IMR-90 (cell line): ENCODE measurements at regions not wholly inside any gene's neighbourhood (a gene's known extent, or its start where the extent isn't known, plus 50 kb on each side); places are given as distances from the start of the nearest gene placed in this dataset.

ENCODE experiments used
- ATAC-seq: fragments of 200-7000 bp; cut with Tn5 transposase; 2 replicates; pipeline ENCODE4 v1.9.1; 2020; ENCODE audit warnings: low read depth, mild to moderate bottlenecking, moderate library complexity
- BruUV-seq: library from RNA; stranded (reverse); fragments of 400-500 nt; replicated peaks from 2 replicates; lab custom pipeline; 2021; lab: Mats Ljungman, UMichigan
- CTCF ChIA-PET: fragments of 300-600 bp; formaldehyde crosslinking; extraction: SDS; loops from one replicate; lab custom pipeline; 2021; ENCODE audit warnings: antibody characterized with exemption; lab: Yijun Ruan, JAX
- POLR2A ChIA-PET: fragments of 300-600 bp; sonication (Branson Sonifier 250); formaldehyde crosslinking; loops from one replicate; lab custom pipeline; 2022; ENCODE audit warnings: antibody characterized with exemption; ENCODE audit not compliant: unreplicated experiment; lab: Charles Lee
- DNase-seq: peaks from one replicate; pipeline ENCODE4 v3.0.0; 2013
- H2AFZ ChIP-seq: replicated peaks from 2 replicates; pipeline ENCODE3; 2013; ENCODE audit warnings: low read length, mild to moderate bottlenecking; ENCODE audit not compliant: poor library complexity
- H2AK5ac ChIP-seq: 2 replicates; pipeline ENCODE4 v1.6.1; 2013; ENCODE audit warnings: low read depth, low read length, inconsistent platforms
- H2AK9ac ChIP-seq: replicated peaks from 2 replicates; pipeline ENCODE3; 2013; ENCODE audit warnings: mild to moderate bottlenecking, low read depth, low read length, moderate library complexity; ENCODE audit not compliant: poor library complexity
- H2BK120ac ChIP-seq: 2 replicates; pipeline ENCODE4 v1.6.1; 2013; ENCODE audit warnings: low read depth, low read length, inconsistent platforms
- H2BK15ac ChIP-seq: 3 replicates; pipeline ENCODE4 v1.6.1; 2013; ENCODE audit warnings: low read depth, low read length, inconsistent platforms
- H2BK20ac ChIP-seq: 2 replicates; pipeline ENCODE4 v1.6.1; 2013; ENCODE audit warnings: low read depth, mild to moderate bottlenecking, inconsistent platforms, low read length, moderate library complexity
- H2BK5ac ChIP-seq: 2 replicates; pipeline ENCODE4 v1.6.1; 2013; ENCODE audit warnings: mild to moderate bottlenecking, low read depth, low read length, inconsistent platforms; ENCODE audit not compliant: poor library complexity, severe bottlenecking
- H3K14ac ChIP-seq: replicated peaks from 2 replicates; pipeline ENCODE4 v1.6.1; 2013; ENCODE audit warnings: low read depth, low read length, inconsistent platforms
- H3K18ac ChIP-seq: 2 replicates; pipeline ENCODE4 v1.6.1; 2013; ENCODE audit warnings: low read depth, low read length, control low read depth
- H3K23ac ChIP-seq: 2 replicates; pipeline ENCODE4 v1.6.1; 2013; ENCODE audit warnings: low read depth, low read length, inconsistent platforms
- H3K27ac ChIP-seq: 2 replicates; pipeline ENCODE4 v1.5.1; 2013; ENCODE audit warnings: mild to moderate bottlenecking, control low read depth, low read length; ENCODE audit not compliant: insufficient read depth
- H3K27me3 ChIP-seq: 2 replicates; pipeline ENCODE4 v1.6.1; 2013; ENCODE audit warnings: low read length; ENCODE audit not compliant: control insufficient read depth, insufficient read depth
- H3K36me3 ChIP-seq: 2 replicates; pipeline ENCODE4 v1.6.1; 2013; ENCODE audit warnings: low read length, mixed read lengths; ENCODE audit not compliant: control insufficient read depth, insufficient read depth
- H3K4ac ChIP-seq: 2 replicates; pipeline ENCODE4 v1.6.1; 2013; ENCODE audit warnings: low read depth, low read length, inconsistent platforms
- H3K4me1 ChIP-seq: 2 replicates; pipeline ENCODE4 v1.6.1; 2013; ENCODE audit warnings: low read length, mixed read lengths; ENCODE audit not compliant: control insufficient read depth, insufficient read depth
- H3K4me2 ChIP-seq: 2 replicates; pipeline ENCODE4 v1.6.1; 2013; ENCODE audit warnings: low read depth, mild to moderate bottlenecking, control low read depth, low read length, moderate library complexity
- H3K4me3 ChIP-seq: 2 replicates; pipeline ENCODE4 v1.5.1; 2013; ENCODE audit warnings: low read depth, mild to moderate bottlenecking, control low read depth, low read length, moderate library complexity; ENCODE audit not compliant: insufficient read depth
- H3K56ac ChIP-seq: 2 replicates; pipeline ENCODE4 v1.6.1; 2013; ENCODE audit warnings: low read length, inconsistent platforms; ENCODE audit not compliant: insufficient read depth; ENCODE audit errors: extremely low read depth
- H3K79me1 ChIP-seq, 2 experiments: 2 replicates each; pipeline ENCODE4 v1.6.1; 2013; ENCODE audit warnings: low read length in 2 of 2, inconsistent platforms in 1 of 2, low read depth in 1 of 2
- H3K9ac ChIP-seq: 2 replicates; pipeline ENCODE4 v1.6.1; 2013; ENCODE audit warnings: low read depth, low read length, control low read depth
- H3K9me1 ChIP-seq: 2 replicates; pipeline ENCODE4 v1.6.1; 2013; ENCODE audit warnings: low read length, inconsistent platforms; ENCODE audit not compliant: insufficient read depth
- H3K9me3 ChIP-seq: 2 replicates; pipeline ENCODE4 v1.6.1; 2013; ENCODE audit warnings: low read length; ENCODE audit not compliant: control insufficient read depth, insufficient read depth
- H4K20me1 ChIP-seq: 2 replicates; pipeline ENCODE4 v1.6.1; 2013; ENCODE audit warnings: low read length, inconsistent platforms; ENCODE audit not compliant: insufficient read depth
- H4K5ac ChIP-seq: 2 replicates; pipeline ENCODE4 v1.6.1; 2013; ENCODE audit warnings: mild to moderate bottlenecking, low read depth, low read length, control low read depth
- H4K8ac ChIP-seq, 2 experiments: 2 replicates each; pipeline ENCODE4 v1.6.1; 2013; ENCODE audit warnings: low read depth in 2 of 2, low read length in 2 of 2, control low read depth in 1 of 2, inconsistent platforms in 1 of 2
- H4K91ac ChIP-seq: 2 replicates; pipeline ENCODE4 v1.6.1; 2013; ENCODE audit warnings: low read depth, low read length, inconsistent platforms; ENCODE audit not compliant: insufficient read depth
- CEBPB ChIP-seq: IDR thresholded peaks from 2 replicates; pipeline ENCODE4 v1.6.1; 2012; ENCODE audit warnings: low read depth, low read length, improper control_type of control experiment
- CTCF ChIP-seq: conservative IDR thresholded peaks from 2 replicates; pipeline ENCODE4 v1.5.1; 2012; ENCODE audit warnings: mild to moderate bottlenecking, low read depth, low read length, improper control_type of control experiment
- MAFK ChIP-seq: IDR thresholded peaks from 2 replicates; pipeline ENCODE4 v1.6.1; 2012; ENCODE audit warnings: low read depth, low read length, improper control_type of control experiment
- MAZ ChIP-seq: IDR thresholded peaks from 2 replicates; pipeline ENCODE4 v1.6.1; 2012; ENCODE audit warnings: low read depth, mild to moderate bottlenecking, low read length, improper control_type of control experiment, moderate library complexity, borderline replicate concordance
- MXI1 ChIP-seq: IDR thresholded peaks from 2 replicates; pipeline ENCODE4 v1.6.1; 2012; ENCODE audit warnings: low read depth, mild to moderate bottlenecking, low read length, moderate library complexity, borderline replicate concordance
- NFE2L2 ChIP-seq: fragments of 150-350 bp; IDR thresholded peaks from 2 replicates; pipeline ENCODE4 v1.6.1; 2016; ENCODE audit warnings: low read depth, mild to moderate bottlenecking, low read length
- POLR2A ChIP-seq: IDR thresholded peaks from 2 replicates; pipeline ENCODE4 v1.6.1; 2012; ENCODE audit warnings: mild to moderate bottlenecking, low read depth, low read length
- RCOR1 ChIP-seq: IDR thresholded peaks from 2 replicates; pipeline ENCODE4 v1.6.1; 2012; ENCODE audit warnings: mild to moderate bottlenecking, low read length, improper control_type of control experiment; ENCODE audit not compliant: insufficient replicate concordance
- RFX5 ChIP-seq: IDR thresholded peaks from 2 replicates; pipeline ENCODE4 v1.8.0; 2012; ENCODE audit warnings: low read depth, mild to moderate bottlenecking, low read length, moderate library complexity
- SMC3 ChIP-seq: fragments of 150-350 bp; IDR thresholded peaks from 2 replicates; pipeline ENCODE4 v1.6.1; 2016; ENCODE audit warnings: low read depth, mild to moderate bottlenecking, antibody characterized with exemption, low read length, moderate library complexity
- dilution Hi-C: fragments of 300-500 bp; cut with HindIII; formaldehyde crosslinking; loops from one replicate; pipeline ENCODE4 v1.14.3; 2018; ENCODE audit warnings: low sequenced_read_pairs; ENCODE audit not compliant: unreplicated experiment
- in situ Hi-C: fragments of 300-500 bp; cut with MboI; formaldehyde crosslinking; loops from 3 replicates; pipeline ENCODE4 v1.14.3; 2019; ENCODE audit warnings: low sequenced_read_pairs, inconsistent platforms, mixed read lengths
- intact Hi-C: fragments of 100-400 bp; cut with micrococcal nuclease; formaldehyde crosslinking; loops from 2 replicates; pipeline ENCODE4 v1.10.0; 2022
- TF ChIP-seq, protein P1 (sequence below): fragments of 150-350 bp; IDR thresholded peaks from 2 replicates; pipeline ENCODE4 v1.6.1; 2017; ENCODE audit warnings: mild to moderate bottlenecking, antibody characterized with exemption, low read length, low read depth

GRCh38 chr6:146905181-146905704 is 299.0 kb upstream of the STXBP5 start:
- intact Hi-C loops = no loop called here
- Histone ChIP-seq H3K4me2 (no peak overlapping the region), H2AFZ (no peak overlapping the region), H2BK5ac (no peak overlapping the region), H2AK5ac (no peak overlapping the region), H2BK15ac (no peak overlapping the region; the same call in 2 of the 3 replicates), H4K20me1 (no peaks in the 10 kb centered on the region), H2AK9ac (no peak overlapping the region), H4K5ac (no peak overlapping the region), H4K91ac (no peak overlapping the region), H3K36me3 (no peaks in the 10 kb centered on the region), H3K9me1 (peaks cover 2% of the 10 kb centered on the region; the same call in 1 of the 2 replicates), H2BK20ac (no peak overlapping the region), H3K27ac (no peak overlapping the region), H3K4me1 (peaks cover 4% of the 10 kb centered on the region; the same call in 1 of the 2 replicates), H3K23ac (no peak overlapping the region), H3K4ac (no peak overlapping the region), H3K18ac (no peak overlapping the region), H3K79me1 (no peaks in the 10 kb centered on the region), H3K14ac (no peak overlapping the region; the same call in 1 of the 2 replicates), H2BK120ac (no peak overlapping the region; the same call in 1 of the 2 replicates), H4K8ac (peak overlapping the region in 1 of 2 experiments; percentile 4; a peak in 1 of 4 replicates), H3K27me3 (no peaks in the 10 kb centered on the region), H3K9me3 (no peaks in the 10 kb centered on the region), H3K9ac (no peak overlapping the region), H3K4me3 (no peak overlapping the region), H3K56ac (no peak overlapping the region)
- dilution Hi-C loops = no loop called here
- ChIA-PET POLR2A (no interaction called here), CTCF (interaction anchor here (0.6 to 1.7 kb wide), 5 partner anchors 9 to 165 kb away, joined by 3 to 6 read pairs (median 4); no protein-coding TSS in a partner anchor)
- peak; percentile 54 for ATAC-seq
- in situ Hi-C loops = loop anchor here (25.0 kb wide), 1 partner anchor 307 kb away; the partner anchor contains the start of gene STXBP5
- no TSS peak for BruUV-seq
- TF ChIP-seq NFE2L2 (no peak), POLR2A (no peak), CEBPB (no peak), MXI1 (no peak), MAZ (no peak), MAFK (no peak), RFX5 (no peak), CTCF (no peak), RCOR1 (no peak), SMC3 (no peak)
- TF ChIP-seq, protein P1, sequence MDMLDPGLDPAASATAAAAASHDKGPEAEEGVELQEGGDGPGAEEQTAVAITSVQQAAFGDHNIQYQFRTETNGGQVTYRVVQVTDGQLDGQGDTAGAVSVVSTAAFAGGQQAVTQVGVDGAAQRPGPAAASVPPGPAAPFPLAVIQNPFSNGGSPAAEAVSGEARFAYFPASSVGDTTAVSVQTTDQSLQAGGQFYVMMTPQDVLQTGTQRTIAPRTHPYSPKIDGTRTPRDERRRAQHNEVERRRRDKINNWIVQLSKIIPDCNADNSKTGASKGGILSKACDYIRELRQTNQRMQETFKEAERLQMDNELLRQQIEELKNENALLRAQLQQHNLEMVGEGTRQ = no peak
- peak; percentile 42 for DNase-seq
